OCI-LY1 (cell line): ENCODE measurements at regions not wholly inside any gene's neighbourhood (a gene's known extent, or its start where the extent isn't known, plus 50 kb on each side); places are given as distances from the start of the nearest gene placed in this dataset.
"Not testable (repeated sequence)": the region's sequence is repeated elsewhere in the genome, so short reads cannot be mapped to it uniquely, and the experiment has no call there.

ENCODE experiments used
- CTCF ChIP-seq: fragments of 200-600 bp; sonication (generic), shearing (Covaris generic); IDR thresholded peaks from 2 replicates; pipeline ENCODE4 v1.5.1; 2017; ENCODE audit warnings: mild to moderate bottlenecking, antibody characterized with exemption, low read length, moderate library complexity, mixed read lengths
- EZH2 ChIP-seq: fragments of 200-600 bp; sonication (generic), shearing (Covaris generic); IDR thresholded peaks from 2 replicates; pipeline ENCODE4 v1.8.0; 2017; ENCODE audit warnings: borderline replicate concordance, mixed run types, mild to moderate bottlenecking, antibody characterized with exemption, low read length, moderate library complexity, mixed read lengths

- TF ChIP-seq CTCF, EZH2: not testable (repeated sequence)
Measured at GRCh38 chr6:58181557-58182065, 864.2 kb downstream of the PRIM2 start.
